ENCODE measurements at regions not wholly inside any gene's neighbourhood (a gene's known extent, or its start where the extent isn't known, plus 50 kb on each side); places are given as distances from the start of the nearest gene placed in this dataset.
A peak's percentile ranks its signal among the peaks of the same experiment; 100 is the strongest.
"Not testable (repeated sequence)": the region's sequence is repeated elsewhere in the genome, so short reads cannot be mapped to it uniquely, and the experiment has no call there.

DNA sequence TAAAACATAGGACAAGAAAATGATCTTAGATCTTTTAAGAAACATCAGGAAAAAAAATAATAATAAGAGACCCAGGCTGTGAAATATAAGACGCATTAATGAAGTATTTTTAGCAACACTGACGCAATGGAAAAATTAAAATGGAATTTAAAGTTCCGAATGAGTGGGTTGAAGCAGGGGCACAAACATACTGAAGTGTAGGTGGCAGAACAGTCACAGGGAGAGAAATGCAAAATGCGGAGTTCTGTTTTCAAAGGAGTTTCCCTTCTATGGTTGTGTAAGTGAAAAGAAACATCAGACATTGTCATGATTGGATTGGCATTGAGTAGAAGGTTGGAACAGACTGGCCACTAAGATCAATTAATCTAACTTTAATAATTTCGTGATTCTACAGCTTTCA is 159.8 kb downstream of the CYSLTR2 start:
- DNase-seq (ENCODE audit: low read depth, low spot score) = no peak
- in situ Hi-C loops (cut with HindIII; ENCODE audit: low sequenced_read_pairs) = no loop called here
- TF ChIP-seq, protein P1, sequence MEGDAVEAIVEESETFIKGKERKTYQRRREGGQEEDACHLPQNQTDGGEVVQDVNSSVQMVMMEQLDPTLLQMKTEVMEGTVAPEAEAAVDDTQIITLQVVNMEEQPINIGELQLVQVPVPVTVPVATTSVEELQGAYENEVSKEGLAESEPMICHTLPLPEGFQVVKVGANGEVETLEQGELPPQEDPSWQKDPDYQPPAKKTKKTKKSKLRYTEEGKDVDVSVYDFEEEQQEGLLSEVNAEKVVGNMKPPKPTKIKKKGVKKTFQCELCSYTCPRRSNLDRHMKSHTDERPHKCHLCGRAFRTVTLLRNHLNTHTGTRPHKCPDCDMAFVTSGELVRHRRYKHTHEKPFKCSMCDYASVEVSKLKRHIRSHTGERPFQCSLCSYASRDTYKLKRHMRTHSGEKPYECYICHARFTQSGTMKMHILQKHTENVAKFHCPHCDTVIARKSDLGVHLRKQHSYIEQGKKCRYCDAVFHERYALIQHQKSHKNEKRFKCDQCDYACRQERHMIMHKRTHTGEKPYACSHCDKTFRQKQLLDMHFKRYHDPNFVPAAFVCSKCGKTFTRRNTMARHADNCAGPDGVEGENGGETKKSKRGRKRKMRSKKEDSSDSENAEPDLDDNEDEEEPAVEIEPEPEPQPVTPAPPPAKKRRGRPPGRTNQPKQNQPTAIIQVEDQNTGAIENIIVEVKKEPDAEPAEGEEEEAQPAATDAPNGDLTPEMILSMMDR (IDR thresholded peaks at IDR 0.05; ENCODE audit: low read depth, low read length) = no peak
- no peak overlapping the region for H3K4me3 ChIP-seq (ENCODE audit: low read depth, low read length)

DNA sequence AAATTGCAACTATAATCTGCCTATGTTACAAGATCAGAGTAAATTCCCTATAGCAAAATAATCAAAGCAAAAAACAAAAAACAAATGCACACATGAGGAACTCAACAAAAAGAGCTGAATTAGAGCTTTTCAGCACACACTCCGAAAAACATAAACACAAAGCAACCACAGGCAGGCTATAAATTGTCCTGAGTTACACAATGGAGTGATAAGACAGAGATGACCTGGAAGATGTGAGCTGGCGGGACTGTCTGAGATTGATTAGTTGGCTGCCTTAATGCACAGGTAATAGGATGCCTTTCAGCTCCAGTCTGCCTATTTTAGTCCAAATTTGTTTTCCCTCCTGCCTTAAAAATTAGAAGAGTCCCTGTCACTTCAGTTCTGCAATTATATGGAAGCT is 159.0 kb upstream of the FNDC3A start:
- TF ChIP-seq, protein P1 (IDR thresholded peaks at IDR 0.05; ENCODE audit: low read depth, low read length) = no peak
- no peak for DNase-seq (ENCODE audit: low read depth, low spot score)
- no peak overlapping the region for H3K4me3 ChIP-seq (ENCODE audit: low read depth, low read length)
- in situ Hi-C loops (cut with HindIII; ENCODE audit: low sequenced_read_pairs) = no loop called here

DNA sequence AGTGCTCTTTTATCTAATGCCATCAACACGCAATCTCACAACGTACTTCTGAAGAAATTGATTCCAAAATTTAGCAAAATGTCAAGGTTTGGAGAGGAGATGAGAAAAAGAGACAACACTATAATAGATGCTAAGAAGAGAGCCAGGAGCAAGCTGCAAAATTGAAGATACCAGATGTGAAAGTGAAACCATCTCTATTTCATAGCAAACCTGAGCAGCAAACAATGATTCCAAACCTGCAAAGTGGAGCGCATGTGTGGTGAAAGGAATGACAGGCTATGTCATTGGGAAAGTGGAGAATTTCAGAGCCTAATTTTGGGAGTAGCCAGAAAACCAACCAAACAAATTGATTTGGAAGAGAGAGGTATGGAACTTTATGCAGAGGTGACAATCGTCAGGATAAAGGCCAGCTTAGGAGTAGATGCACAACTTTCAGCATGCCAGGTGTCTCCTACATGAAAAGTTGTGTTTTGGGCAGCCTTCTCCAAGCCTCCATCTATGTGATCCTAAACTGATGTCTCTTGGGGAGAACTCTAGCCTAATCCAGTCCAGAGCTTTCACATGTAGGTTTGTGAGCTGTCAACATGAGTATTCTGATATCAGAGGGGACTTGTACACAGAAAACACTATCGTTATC is 158.4 kb upstream of the FNDC3A start:
- TF ChIP-seq, protein P1 (IDR thresholded peaks at IDR 0.05; ENCODE audit: low read depth, low read length) = no peak
- in situ Hi-C loops (cut with HindIII; ENCODE audit: low sequenced_read_pairs) = no loop called here
- H3K4me3 ChIP-seq (ENCODE audit: low read depth, low read length) = no peak overlapping the region
- DNase-seq (ENCODE audit: low read depth, low spot score) = no peak

GRCh38 chr13:48818495-48819356 is 157.0 kb upstream of the FNDC3A start:
- peak; percentile 96 for DNase-seq (ENCODE audit: low read depth, low spot score)
- H3K4me3 ChIP-seq (ENCODE audit: low read depth, low read length) = no peak overlapping the region
- in situ Hi-C loops (cut with HindIII; ENCODE audit: low sequenced_read_pairs) = no loop called here
- TF ChIP-seq, protein P1 (IDR thresholded peaks at IDR 0.05; ENCODE audit: low read depth, low read length) = no peak

GRCh38 chr13:48819376-48819775 is 156.3 kb upstream of the FNDC3A start:
- TF ChIP-seq, protein P1 (IDR thresholded peaks at IDR 0.05; ENCODE audit: low read depth, low read length) = no peak
- in situ Hi-C loops (cut with HindIII; ENCODE audit: low sequenced_read_pairs) = no loop called here
- no peak for DNase-seq (ENCODE audit: low read depth, low spot score)
- H3K4me3 ChIP-seq (ENCODE audit: low read depth, low read length) = no peak overlapping the region

- in situ Hi-C loops (cut with HindIII; ENCODE audit: low sequenced_read_pairs) = no loop called here
- TF ChIP-seq, protein P1 (IDR thresholded peaks at IDR 0.05; ENCODE audit: low read depth, low read length) = no peak
- no peak overlapping the region for H3K4me3 ChIP-seq (ENCODE audit: low read depth, low read length)
- no peak for DNase-seq (ENCODE audit: low read depth, low spot score)
These were observed 155.8 kb upstream of the FNDC3A start for GRCh38 chr13:48819899-48820298.

GRCh38 chr13:48823526-48823925 is 152.2 kb upstream of the FNDC3A start:
- in situ Hi-C loops (cut with HindIII; ENCODE audit: low sequenced_read_pairs); H3K4me3 ChIP-seq (ENCODE audit: low read depth, low read length); DNase-seq (ENCODE audit: low read depth, low spot score): not testable (repeated sequence)

Data from astrocyte of the spinal cord (primary cell).